ENCODE measurements at regions not wholly inside any gene's neighbourhood (a gene's known extent, or its start where the extent isn't known, plus 50 kb on each side); places are given as distances from the start of the nearest gene placed in this dataset.

GRCh38 chr13:54574791-54575190 is 1546.2 kb downstream of the OLFM4 start:
- no peak for FAIRE-seq
- H3K36me3 ChIP-seq (ENCODE audit: control insufficient read depth in 3 of 3, insufficient read depth in 2 of 3, low read depth in 1 of 3, low read length in 3 of 3), result no peaks in the 10 kb centered on the region
- no peaks in the 10 kb centered on the region for H3K9me3 ChIP-seq (ENCODE audit: control insufficient read depth in 2 of 2, insufficient read depth in 1 of 2, low read depth in 1 of 2, low read length in 1 of 2)
- H3K27ac ChIP-seq (ENCODE audit: low read depth in 1 of 3, low read length in 2 of 3), result no peak overlapping the region
- H3K4me3 ChIP-seq (ENCODE audit: low read depth in 1 of 3, low read length in 3 of 3), result no peak overlapping the region
- no peaks in the 10 kb centered on the region for H3K27me3 ChIP-seq (ENCODE audit: control insufficient read depth in 3 of 3, insufficient read depth in 3 of 3, low read length in 3 of 3)
- WGBS, 3 donors, result 19 to 47% (median 41%) methylated on average over 4 of the region's 4 CpGs
- peak; percentile 11 to 52 for DNase-seq
- no peaks in the 10 kb centered on the region for H3K4me1 ChIP-seq (ENCODE audit: control insufficient read depth in 3 of 3, insufficient read depth in 2 of 3, low read depth in 1 of 3, low read length in 2 of 3)

- 65 to 76% (median 75%) methylated on average over 3 of the region's 3 CpGs for WGBS, 3 donors
- Histone ChIP-seq H3K9me3 (ENCODE audit: control insufficient read depth in 2 of 2, insufficient read depth in 1 of 2, low read depth in 1 of 2, low read length in 1 of 2) (peaks cover 0 to 7% of the 10 kb centered on the region in 2 donors), H3K27me3 (ENCODE audit: control insufficient read depth in 3 of 3, insufficient read depth in 3 of 3, low read length in 3 of 3) (no peaks in the 10 kb centered on the region), H3K4me1 (ENCODE audit: control insufficient read depth in 3 of 3, insufficient read depth in 2 of 3, low read depth in 1 of 3, low read length in 2 of 3) (no peaks in the 10 kb centered on the region), H3K27ac (ENCODE audit: low read depth in 1 of 3, low read length in 2 of 3) (no peak overlapping the region), H3K4me3 (ENCODE audit: low read depth in 1 of 3, low read length in 3 of 3) (no peak overlapping the region), H3K36me3 (ENCODE audit: control insufficient read depth in 3 of 3, insufficient read depth in 2 of 3, low read depth in 1 of 3, low read length in 3 of 3) (no peaks in the 10 kb centered on the region)
- DNase-seq (no peak), FAIRE-seq (no peak)
Observed at GRCh38 chr13:54591540-54591939, 1562.9 kb downstream of the OLFM4 start.

DNA sequence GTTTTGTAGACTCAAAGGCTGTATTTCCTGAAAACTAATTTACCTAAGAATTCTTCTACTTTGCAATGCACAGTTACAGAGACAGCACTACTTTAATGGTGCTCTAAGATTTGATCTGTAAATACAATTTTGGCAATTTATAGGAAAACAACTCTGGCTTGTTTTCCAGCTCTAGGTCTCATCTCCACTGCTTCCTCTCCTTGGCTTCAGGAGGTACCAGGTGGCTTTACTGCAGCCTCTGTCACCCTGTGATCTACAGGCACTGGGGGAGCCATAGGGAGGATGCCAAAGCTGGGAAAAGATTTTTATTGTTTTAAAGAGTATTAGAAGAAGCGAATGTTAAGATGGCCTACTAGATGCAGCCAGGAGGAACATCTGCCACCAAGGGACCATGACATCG is 1563.6 kb downstream of the OLFM4 start:
- FAIRE-seq, result no peak

DNA sequence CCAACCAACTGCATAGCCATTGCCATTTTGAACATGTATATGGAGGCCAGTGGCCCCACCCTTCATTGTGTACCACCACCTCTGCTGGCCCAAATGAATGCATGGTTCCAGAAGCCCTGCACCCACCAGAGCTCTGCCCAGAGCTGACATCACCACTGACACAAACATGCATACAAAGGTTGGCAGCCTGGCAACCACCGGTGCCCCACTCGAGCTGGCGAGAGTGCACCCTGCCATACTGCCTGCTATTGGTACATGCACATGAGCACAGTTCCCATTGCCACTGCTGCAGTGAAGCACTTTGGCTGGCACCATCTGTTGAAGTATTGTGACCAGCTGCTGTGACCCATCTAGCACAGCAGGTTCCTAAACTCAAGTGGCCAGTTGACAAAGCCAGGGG is 1564.9 kb downstream of the OLFM4 start:
- Histone ChIP-seq H3K9me3 (ENCODE audit: control insufficient read depth in 2 of 2, insufficient read depth in 1 of 2, low read depth in 1 of 2, low read length in 1 of 2) (peaks cover 0 to 7% of the 10 kb centered on the region in 2 donors), H3K36me3 (ENCODE audit: control insufficient read depth in 3 of 3, insufficient read depth in 2 of 3, low read depth in 1 of 3, low read length in 3 of 3) (no peaks in the 10 kb centered on the region), H3K27me3 (ENCODE audit: control insufficient read depth in 3 of 3, insufficient read depth in 3 of 3, low read length in 3 of 3) (no peaks in the 10 kb centered on the region), H3K4me3 (ENCODE audit: low read depth in 1 of 3, low read length in 3 of 3) (no peak overlapping the region), H3K27ac (ENCODE audit: low read depth in 1 of 3, low read length in 2 of 3) (no peak overlapping the region), H3K4me1 (ENCODE audit: control insufficient read depth in 3 of 3, insufficient read depth in 2 of 3, low read depth in 1 of 3, low read length in 2 of 3) (no peaks in the 10 kb centered on the region)
- no peak for DNase-seq
- WGBS, 3 donors, result 87 to 93% (median 92%) methylated on average over 3 of the region's 3 CpGs
- no peak for FAIRE-seq

More for the DNA sequence above, 1563.6 kb downstream of the OLFM4 start:
- Histone ChIP-seq H3K36me3 (ENCODE audit: control insufficient read depth in 3 of 3, insufficient read depth in 2 of 3, low read depth in 1 of 3, low read length in 3 of 3) (no peaks in the 10 kb centered on the region), H3K27me3 (ENCODE audit: control insufficient read depth in 3 of 3, insufficient read depth in 3 of 3, low read length in 3 of 3) (no peaks in the 10 kb centered on the region), H3K4me3 (ENCODE audit: low read depth in 1 of 3, low read length in 3 of 3) (no peak overlapping the region), H3K9me3 (ENCODE audit: control insufficient read depth in 2 of 2, insufficient read depth in 1 of 2, low read depth in 1 of 2, low read length in 1 of 2) (peaks cover 0 to 7% of the 10 kb centered on the region in 2 donors), H3K4me1 (ENCODE audit: control insufficient read depth in 3 of 3, insufficient read depth in 2 of 3, low read depth in 1 of 3, low read length in 2 of 3) (no peaks in the 10 kb centered on the region), H3K27ac (ENCODE audit: low read depth in 1 of 3, low read length in 2 of 3) (no peak overlapping the region)
- 82 to 93% (median 90%) methylated on average over 2 of the region's 2 CpGs for WGBS, 3 donors
- no peak for DNase-seq

DNA sequence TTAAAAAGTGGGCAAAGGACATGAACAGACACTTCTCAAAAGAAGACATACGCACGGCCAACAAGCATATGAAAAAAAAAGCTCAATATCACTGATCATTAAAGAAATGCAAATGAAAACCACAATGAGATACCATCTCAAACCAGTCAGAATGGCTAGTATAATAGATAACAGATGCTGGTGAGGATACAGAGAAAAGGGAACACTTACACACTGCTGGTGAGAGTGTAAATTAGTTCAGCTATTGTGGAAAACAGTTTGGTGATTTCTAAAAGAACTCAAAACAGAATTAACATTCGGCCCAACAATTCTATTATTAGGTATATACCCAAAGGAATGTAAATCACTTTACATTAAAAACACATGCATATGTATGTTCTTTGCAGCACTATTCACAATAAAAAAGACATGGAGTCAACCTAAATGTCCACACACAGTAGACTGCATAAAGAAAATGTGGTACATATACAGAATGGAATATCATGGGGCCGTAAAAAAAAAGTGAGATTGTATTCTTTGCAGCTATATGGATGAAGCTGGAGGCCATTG is 1569.0 kb downstream of the OLFM4 start:
- no peak for DNase-seq
- peaks cover 0 to 5% of the 10 kb centered on the region in 2 donors for H3K9me3 ChIP-seq (ENCODE audit: control insufficient read depth in 2 of 2, insufficient read depth in 1 of 2, low read depth in 1 of 2, low read length in 1 of 2)
- WGBS, 3 donors, result 82 to 90% (median 88%) methylated on average over 4 of the region's 4 CpGs
- no peaks in the 10 kb centered on the region for H3K4me1 ChIP-seq (ENCODE audit: control insufficient read depth in 3 of 3, insufficient read depth in 2 of 3, low read depth in 1 of 3, low read length in 2 of 3)
- no peaks in the 10 kb centered on the region for H3K36me3 ChIP-seq (ENCODE audit: control insufficient read depth in 3 of 3, insufficient read depth in 2 of 3, low read depth in 1 of 3, low read length in 3 of 3)
- no peaks in the 10 kb centered on the region for H3K27me3 ChIP-seq (ENCODE audit: control insufficient read depth in 3 of 3, insufficient read depth in 3 of 3, low read length in 3 of 3)
- FAIRE-seq, result no peak
- H3K4me3 ChIP-seq (ENCODE audit: low read depth in 1 of 3, low read length in 3 of 3), result no peak overlapping the region
- H3K27ac ChIP-seq (ENCODE audit: low read depth in 1 of 3, low read length in 2 of 3), result no peak overlapping the region

DNA sequence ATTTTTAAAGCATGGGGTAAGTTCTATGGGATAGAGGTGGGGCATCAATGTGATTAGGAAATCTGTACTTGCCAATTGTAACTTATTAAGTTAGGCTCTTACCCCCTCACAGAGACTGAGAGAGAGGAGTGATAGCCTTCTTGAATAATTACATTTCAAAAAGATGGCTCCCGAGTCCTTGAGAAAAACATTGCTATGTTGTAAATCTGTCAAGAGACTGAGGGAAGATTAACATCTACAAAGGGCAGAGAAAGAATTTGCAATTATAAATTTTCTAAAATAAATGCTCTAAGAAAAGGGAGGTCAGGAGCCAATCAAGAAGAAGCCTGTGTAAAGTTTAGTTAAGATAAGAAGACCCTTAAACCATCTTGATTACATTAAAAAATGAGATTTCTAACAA is 1570.8 kb downstream of the OLFM4 start:
- Histone ChIP-seq H3K4me1 (ENCODE audit: control insufficient read depth in 3 of 3, insufficient read depth in 2 of 3, low read depth in 1 of 3, low read length in 2 of 3) (no peaks in the 10 kb centered on the region), H3K4me3 (ENCODE audit: low read depth in 1 of 3, low read length in 3 of 3) (no peak overlapping the region), H3K27ac (ENCODE audit: low read depth in 1 of 3, low read length in 2 of 3) (no peak overlapping the region), H3K9me3 (ENCODE audit: control insufficient read depth in 2 of 2, insufficient read depth in 1 of 2, low read depth in 1 of 2, low read length in 1 of 2) (no peaks in the 10 kb centered on the region), H3K36me3 (ENCODE audit: control insufficient read depth in 3 of 3, insufficient read depth in 2 of 3, low read depth in 1 of 3, low read length in 3 of 3) (no peaks in the 10 kb centered on the region), H3K27me3 (ENCODE audit: control insufficient read depth in 3 of 3, insufficient read depth in 3 of 3, low read length in 3 of 3) (no peaks in the 10 kb centered on the region)
- WGBS, 3 donors, result 20 to 35% (median 27%) methylated on average over 1 of the region's 1 CpG
- FAIRE-seq, result no peak
- DNase-seq, result no peak

DNA sequence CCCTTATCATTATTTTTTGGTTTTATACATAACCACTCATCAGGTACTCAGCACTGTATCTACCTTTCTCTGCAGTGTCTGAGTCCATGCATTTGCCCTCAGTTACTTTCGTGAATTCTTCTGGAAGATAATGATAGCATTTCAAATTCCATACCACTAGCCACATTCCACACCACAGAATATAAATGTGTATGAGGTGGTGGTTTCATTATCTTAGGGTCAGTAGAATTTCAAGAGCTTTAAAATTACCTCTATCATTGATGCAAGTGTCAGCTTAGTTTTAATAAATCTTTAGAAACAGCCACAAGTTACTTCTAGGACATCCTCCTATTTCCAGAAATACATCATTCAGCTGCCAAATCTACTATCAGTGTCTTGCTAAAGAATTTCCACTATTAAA is 1578.3 kb downstream of the OLFM4 start:
- no peak overlapping the region for H3K4me3 ChIP-seq (ENCODE audit: low read depth in 1 of 3, low read length in 3 of 3)
- no peaks in the 10 kb centered on the region for H3K4me1 ChIP-seq (ENCODE audit: control insufficient read depth in 3 of 3, insufficient read depth in 2 of 3, low read depth in 1 of 3, low read length in 2 of 3)
- DNase-seq (no peak), FAIRE-seq (no peak)
- H3K27me3 ChIP-seq (ENCODE audit: control insufficient read depth in 3 of 3, insufficient read depth in 3 of 3, low read length in 3 of 3), result no peaks in the 10 kb centered on the region
- 65 to 91% (median 82%) methylated on average over 1 of the region's 1 CpG for WGBS, 3 donors
- no peaks in the 10 kb centered on the region for H3K36me3 ChIP-seq (ENCODE audit: control insufficient read depth in 3 of 3, insufficient read depth in 2 of 3, low read depth in 1 of 3, low read length in 3 of 3)
- H3K27ac ChIP-seq (ENCODE audit: low read depth in 1 of 3, low read length in 2 of 3), result no peak overlapping the region
- H3K9me3 ChIP-seq (ENCODE audit: control insufficient read depth in 2 of 2, insufficient read depth in 1 of 2, low read depth in 1 of 2, low read length in 1 of 2), result no peaks in the 10 kb centered on the region

- H3K4me3 ChIP-seq (ENCODE audit: low read depth in 1 of 3, low read length in 3 of 3), result no peak overlapping the region
- DNase-seq (no peak), FAIRE-seq (no peak)
- no peaks in the 10 kb centered on the region for H3K4me1 ChIP-seq (ENCODE audit: control insufficient read depth in 3 of 3, insufficient read depth in 2 of 3, low read depth in 1 of 3, low read length in 2 of 3)
- no peaks in the 10 kb centered on the region for H3K9me3 ChIP-seq (ENCODE audit: control insufficient read depth in 2 of 2, insufficient read depth in 1 of 2, low read depth in 1 of 2, low read length in 1 of 2)
- no peak overlapping the region for H3K27ac ChIP-seq (ENCODE audit: low read depth in 1 of 3, low read length in 2 of 3)
- H3K36me3 ChIP-seq (ENCODE audit: control insufficient read depth in 3 of 3, insufficient read depth in 2 of 3, low read depth in 1 of 3, low read length in 3 of 3), result no peaks in the 10 kb centered on the region
- no peaks in the 10 kb centered on the region for H3K27me3 ChIP-seq (ENCODE audit: control insufficient read depth in 3 of 3, insufficient read depth in 3 of 3, low read length in 3 of 3)
Observed at GRCh38 chr13:54607421-54607820, 1578.8 kb downstream of the OLFM4 start.

DNA sequence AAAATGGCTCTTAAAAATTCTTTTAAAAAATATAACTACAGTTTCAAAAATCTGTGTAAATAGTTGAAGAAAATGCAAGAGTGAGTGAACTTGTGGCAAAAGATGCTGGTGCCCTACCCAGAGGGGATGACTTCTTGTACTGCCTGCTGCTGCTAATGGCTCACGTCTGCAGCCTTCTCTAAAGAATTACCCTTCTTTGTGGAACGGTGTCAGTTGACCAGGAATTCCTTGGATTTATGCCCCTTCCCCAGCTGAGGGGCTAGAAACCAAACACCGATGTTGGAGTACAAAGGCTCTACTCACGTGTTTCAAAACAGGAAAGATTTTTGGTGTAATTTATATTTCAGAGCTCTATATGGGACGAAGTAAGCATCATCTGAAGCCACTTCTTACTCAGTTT is 1582.8 kb downstream of the OLFM4 start:
- FAIRE-seq, result no peak
- WGBS, 3 donors, result 59 to 79% (median 74%) methylated on average over 5 of the region's 5 CpGs
- H3K27me3 ChIP-seq (ENCODE audit: control insufficient read depth in 3 of 3, insufficient read depth in 3 of 3, low read length in 3 of 3), result no peaks in the 10 kb centered on the region

More for the DNA sequence above, 1582.8 kb downstream of the OLFM4 start:
- no peaks in the 10 kb centered on the region for H3K36me3 ChIP-seq (ENCODE audit: control insufficient read depth in 3 of 3, insufficient read depth in 2 of 3, low read depth in 1 of 3, low read length in 3 of 3)
- no peak overlapping the region for H3K27ac ChIP-seq (ENCODE audit: low read depth in 1 of 3, low read length in 2 of 3)
- H3K4me1 ChIP-seq (ENCODE audit: control insufficient read depth in 3 of 3, insufficient read depth in 2 of 3, low read depth in 1 of 3, low read length in 2 of 3), result no peaks in the 10 kb centered on the region
- no peaks in the 10 kb centered on the region for H3K9me3 ChIP-seq (ENCODE audit: control insufficient read depth in 2 of 2, insufficient read depth in 1 of 2, low read depth in 1 of 2, low read length in 1 of 2)
- no peak for DNase-seq
- H3K4me3 ChIP-seq (ENCODE audit: low read depth in 1 of 3, low read length in 3 of 3), result no peak overlapping the region
